WTC11 (cell line): ENCODE measurements at regions not wholly inside any gene's neighbourhood (a gene's known extent, or its start where the extent isn't known, plus 50 kb on each side); places are given as distances from the start of the nearest gene placed in this dataset.

ENCODE experiments used
- ATAC-seq: fragments of 200-7000 bp; cut with Tn5 transposase; 2 replicates; pipeline ENCODE4 v1.10.0; 2021; ENCODE audit warnings: mild to moderate bottlenecking, moderate library complexity
- CTCF ChIA-PET: fragments of 300-600 bp; sonication (Branson Sonifier 250); formaldehyde crosslinking; loops from one replicate; lab custom pipeline; 2021; ENCODE audit warnings: antibody characterized with exemption; lab: Charles Lee
- POLR2A ChIA-PET: fragments of 350-600 bp; sonication (Branson Sonifier 250); formaldehyde crosslinking; loops from one replicate; lab custom pipeline; 2021; ENCODE audit warnings: antibody characterized with exemption; lab: Charles Lee
- DNase-seq: peaks from one replicate; pipeline ENCODE4 v3.0.0; 2021; ENCODE audit warnings: low spot score
- H3K27ac Mint-ChIP-seq: 2 replicates; pipeline ENCODE4 v1.8.0; 2021; ENCODE audit warnings: mixed read lengths
- H3K27me3 Mint-ChIP-seq: 2 replicates; pipeline ENCODE4 v1.8.0; 2021; ENCODE audit warnings: low read depth, mild to moderate bottlenecking, moderate library complexity, mixed read lengths
- H3K36me3 Mint-ChIP-seq: 2 replicates; pipeline ENCODE4 v1.8.0; 2021; ENCODE audit warnings: mixed read lengths
- H3K4me1 Mint-ChIP-seq: 2 replicates; pipeline ENCODE4 v1.8.0; 2022; ENCODE audit warnings: mixed read lengths
- H3K4me3 Mint-ChIP-seq: 2 replicates; pipeline ENCODE4 v1.8.0; 2021; ENCODE audit warnings: mild to moderate bottlenecking, moderate library complexity, mixed read lengths
- H3K9me3 Mint-ChIP-seq: 2 replicates; pipeline ENCODE4 v1.8.0; 2021; ENCODE audit warnings: mixed read lengths
- ATF1 ChIP-seq: sonication (generic); formaldehyde crosslinking; IDR thresholded peaks from 2 replicates; pipeline ENCODE4 v1.8.1; 2023; ENCODE audit warnings: mild to moderate bottlenecking, moderate library complexity, missing genetic modification reagents
- CREB1 ChIP-seq: sonication (generic); formaldehyde crosslinking; IDR thresholded peaks from 2 replicates; pipeline ENCODE4 v1.8.0; 2023; ENCODE audit warnings: mild to moderate bottlenecking, missing genetic modification reagents
- E2F5 ChIP-seq: sonication (generic); formaldehyde crosslinking; IDR thresholded peaks from 2 replicates; pipeline ENCODE4 v1.8.1; 2022; ENCODE audit warnings: mild to moderate bottlenecking, moderate library complexity, missing genetic modification reagents
- ELF4 ChIP-seq: sonication (generic); formaldehyde crosslinking; IDR thresholded peaks from 2 replicates; pipeline ENCODE4 v1.8.1; 2022; ENCODE audit warnings: low read depth, mild to moderate bottlenecking, moderate library complexity, missing genetic modification reagents
- ERG ChIP-seq: fragments of 250-450 bp; sonication (Bioruptor Pico); IDR thresholded peaks from 2 replicates; pipeline ENCODE4 v1.8.0; 2021; ENCODE audit warnings: mild to moderate bottlenecking
- GRHL2 ChIP-seq: fragments of 250-450 bp; sonication (Bioruptor Pico); IDR thresholded peaks from 2 replicates; pipeline ENCODE4 v1.8.0; 2022; ENCODE audit warnings: mild to moderate bottlenecking, moderate library complexity; ENCODE audit not compliant: insufficient replicate concordance, severe bottlenecking
- JAZF1 ChIP-seq: fragments of 250-450 bp; sonication (Bioruptor Pico); IDR thresholded peaks from 2 replicates; pipeline ENCODE4 v1.9.0; 2021; ENCODE audit warnings: moderate library complexity, mild to moderate bottlenecking, inconsistent platforms
- SMAD3 ChIP-seq: sonication (generic); formaldehyde crosslinking; IDR thresholded peaks from 2 replicates; pipeline ENCODE4 v1.8.0; 2022; ENCODE audit warnings: missing genetic modification reagents, mild to moderate bottlenecking, borderline replicate concordance
- ZNF396 ChIP-seq: fragments of 250-450 bp; sonication (Bioruptor Pico); IDR thresholded peaks from 2 replicates; pipeline ENCODE4 v1.8.0; 2021; ENCODE audit warnings: mild to moderate bottlenecking, moderate library complexity, borderline replicate concordance
- ZNF532 ChIP-seq: fragments of 250-450 bp; sonication (Bioruptor Pico); IDR thresholded peaks from 2 replicates; pipeline ENCODE4 v1.9.0; 2021; ENCODE audit warnings: mild to moderate bottlenecking, borderline replicate concordance
- ZSCAN18 ChIP-seq: fragments of 250-450 bp; sonication (Bioruptor Pico); IDR thresholded peaks from 2 replicates; pipeline ENCODE4 v2.1.2; 2022; ENCODE audit warnings: mild to moderate bottlenecking, moderate library complexity
- TF ChIP-seq, protein P1 (sequence below): fragments of 250-450 bp; sonication (Bioruptor Pico); IDR thresholded peaks from 2 replicates; pipeline ENCODE4 v1.9.0; 2021; ENCODE audit warnings: mild to moderate bottlenecking
- TF ChIP-seq, protein P2 (sequence below): fragments of 250-450 bp; sonication (Bioruptor Pico); IDR thresholded peaks from 2 replicates; pipeline ENCODE4 v1.9.0; 2021; ENCODE audit warnings: moderate library complexity, mild to moderate bottlenecking, inconsistent platforms, borderline replicate concordance
- TF ChIP-seq, protein P3 (sequence below): sonication (generic); formaldehyde crosslinking; IDR thresholded peaks from 2 replicates; pipeline ENCODE4 v1.8.1; 2022; ENCODE audit warnings: low read depth, mild to moderate bottlenecking, moderate library complexity, missing genetic modification reagents, borderline replicate concordance

GRCh38 chr4:24719615-24720014, 75.8 kb upstream of the SOD3 start (continued):
- TF ChIP-seq, protein P1, sequence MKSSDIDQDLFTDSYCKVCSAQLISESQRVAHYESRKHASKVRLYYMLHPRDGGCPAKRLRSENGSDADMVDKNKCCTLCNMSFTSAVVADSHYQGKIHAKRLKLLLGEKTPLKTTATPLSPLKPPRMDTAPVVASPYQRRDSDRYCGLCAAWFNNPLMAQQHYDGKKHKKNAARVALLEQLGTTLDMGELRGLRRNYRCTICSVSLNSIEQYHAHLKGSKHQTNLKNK (CRISPR knock-in tag) = no peak

DNA sequence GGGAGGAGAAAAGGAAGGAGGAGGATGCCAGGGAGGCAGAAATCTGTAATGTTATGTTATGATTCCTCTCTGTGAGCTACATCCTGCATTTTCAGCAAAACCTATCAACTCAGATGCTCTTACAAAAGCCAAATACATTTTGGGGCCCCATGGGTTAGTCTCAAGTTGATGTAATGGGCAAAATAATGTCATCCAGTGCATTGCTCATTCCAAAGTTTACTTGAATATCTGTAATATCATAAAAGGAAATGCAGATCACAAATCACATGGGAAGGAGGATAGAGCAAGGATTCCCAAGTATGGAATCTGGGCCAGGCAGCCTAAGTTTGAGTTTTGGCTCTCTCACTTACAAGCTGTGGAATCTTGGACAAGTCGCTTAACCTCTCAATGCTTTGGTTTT, 74.9 kb upstream of the SOD3 start:
- POLR2A ChIA-PET = no interaction called here
- Mint-ChIP-seq H3K27ac (no peak overlapping the region), H3K36me3 (peaks cover 7% of the 10 kb centered on the region), H3K4me3 (no peak overlapping the region), H3K9me3 (peaks cover 20% of the 10 kb centered on the region), H3K27me3 (0 out of 2 replicates have a peak, but pooled peaks cover 9% of the 10 kb centered on the region), H3K4me1 (peaks cover 32% of the 10 kb centered on the region)
- no peak for ATAC-seq
- TF ChIP-seq CREB1 (CRISPR knock-in tag) = no peak
- TF ChIP-seq ZNF532 = no peak
- TF ChIP-seq ELF4 (CRISPR knock-in tag) = no peak
- TF ChIP-seq ATF1 (CRISPR knock-in tag) = no peak
- no peak for TF ChIP-seq JAZF1
- no peak for TF ChIP-seq ERG
- TF ChIP-seq GRHL2 (CRISPR knock-in tag) = no peak
- TF ChIP-seq ZNF396 = no peak
- no peak for TF ChIP-seq ZSCAN18 (CRISPR knock-in tag)
- TF ChIP-seq E2F5 (CRISPR knock-in tag) = no peak
- no peak for TF ChIP-seq SMAD3 (CRISPR knock-in tag)
- TF ChIP-seq, protein P2, sequence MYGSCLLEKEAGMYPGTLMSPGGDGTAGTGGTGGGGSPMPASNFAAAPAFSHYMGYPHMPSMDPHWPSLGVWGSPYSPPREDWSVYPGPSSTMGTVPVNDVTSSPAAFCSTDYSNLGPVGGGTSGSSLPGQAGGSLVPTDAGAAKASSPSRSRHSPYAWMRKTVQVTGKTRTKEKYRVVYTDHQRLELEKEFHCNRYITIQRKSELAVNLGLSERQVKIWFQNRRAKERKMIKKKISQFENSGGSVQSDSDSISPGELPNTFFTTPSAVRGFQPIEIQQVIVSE (CRISPR knock-in tag) = no peak
- TF ChIP-seq, protein P3, sequence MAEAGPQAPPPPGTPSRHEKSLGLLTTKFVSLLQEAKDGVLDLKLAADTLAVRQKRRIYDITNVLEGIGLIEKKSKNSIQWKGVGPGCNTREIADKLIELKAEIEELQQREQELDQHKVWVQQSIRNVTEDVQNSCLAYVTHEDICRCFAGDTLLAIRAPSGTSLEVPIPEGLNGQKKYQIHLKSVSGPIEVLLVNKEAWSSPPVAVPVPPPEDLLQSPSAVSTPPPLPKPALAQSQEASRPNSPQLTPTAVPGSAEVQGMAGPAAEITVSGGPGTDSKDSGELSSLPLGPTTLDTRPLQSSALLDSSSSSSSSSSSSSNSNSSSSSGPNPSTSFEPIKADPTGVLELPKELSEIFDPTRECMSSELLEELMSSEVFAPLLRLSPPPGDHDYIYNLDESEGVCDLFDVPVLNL (CRISPR knock-in tag) = no peak
- CTCF ChIA-PET = interaction anchor here (1.0 to 2.5 kb wide), 6 partner anchors 15 to 260 kb away, joined by 3 to 11 read pairs (median 6); no protein-coding TSS in a partner anchor
- DNase-seq = no peak
